ENCODE measurements at regions not wholly inside any gene's neighbourhood (a gene's known extent, or its start where the extent isn't known, plus 50 kb on each side); places are given as distances from the start of the nearest gene placed in this dataset.
"Not testable (repeated sequence)": the region's sequence is repeated elsewhere in the genome, so short reads cannot be mapped to it uniquely, and the experiment has no call there.

- TF ChIP-seq, protein P1, sequence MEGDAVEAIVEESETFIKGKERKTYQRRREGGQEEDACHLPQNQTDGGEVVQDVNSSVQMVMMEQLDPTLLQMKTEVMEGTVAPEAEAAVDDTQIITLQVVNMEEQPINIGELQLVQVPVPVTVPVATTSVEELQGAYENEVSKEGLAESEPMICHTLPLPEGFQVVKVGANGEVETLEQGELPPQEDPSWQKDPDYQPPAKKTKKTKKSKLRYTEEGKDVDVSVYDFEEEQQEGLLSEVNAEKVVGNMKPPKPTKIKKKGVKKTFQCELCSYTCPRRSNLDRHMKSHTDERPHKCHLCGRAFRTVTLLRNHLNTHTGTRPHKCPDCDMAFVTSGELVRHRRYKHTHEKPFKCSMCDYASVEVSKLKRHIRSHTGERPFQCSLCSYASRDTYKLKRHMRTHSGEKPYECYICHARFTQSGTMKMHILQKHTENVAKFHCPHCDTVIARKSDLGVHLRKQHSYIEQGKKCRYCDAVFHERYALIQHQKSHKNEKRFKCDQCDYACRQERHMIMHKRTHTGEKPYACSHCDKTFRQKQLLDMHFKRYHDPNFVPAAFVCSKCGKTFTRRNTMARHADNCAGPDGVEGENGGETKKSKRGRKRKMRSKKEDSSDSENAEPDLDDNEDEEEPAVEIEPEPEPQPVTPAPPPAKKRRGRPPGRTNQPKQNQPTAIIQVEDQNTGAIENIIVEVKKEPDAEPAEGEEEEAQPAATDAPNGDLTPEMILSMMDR (conservative IDR thresholded peaks at IDR 0.05; ENCODE audit: low read depth, low read length) = not testable (repeated sequence)
- TF ChIP-seq EZH2 (IDR thresholded peaks at IDR 0.05; ENCODE audit: low read length, unreplicated experiment) = not testable (repeated sequence)
These were observed 108.7 kb upstream of the NBPF26 start for GRCh38 chr1:120614931-120615639.
